Type B pancreatic cell (in vitro differentiated cells): ENCODE measurements at regions not wholly inside any gene's neighbourhood (a gene's known extent, or its start where the extent isn't known, plus 50 kb on each side); places are given as distances from the start of the nearest gene placed in this dataset.
A peak's percentile ranks its signal among the peaks of the same experiment; 100 is the strongest.

ENCODE experiments used
- DNase-seq: peaks from one replicate; pipeline ENCODE4 v3.0.0; 2021; ENCODE audit warnings: mixed read lengths; ENCODE audit not compliant: unreplicated experiment; ENCODE audit errors: extremely low spot score
- H3K27ac Mint-ChIP-seq: 2 replicates; pipeline ENCODE4 v1.8.0; 2021; ENCODE audit warnings: mild to moderate bottlenecking, mixed read lengths
- H3K27me3 Mint-ChIP-seq: 2 replicates; pipeline ENCODE4 v1.8.0; 2021; ENCODE audit warnings: mixed read lengths
- H3K36me3 Mint-ChIP-seq: 2 replicates; pipeline ENCODE4 v1.8.0; 2021; ENCODE audit warnings: mixed read lengths
- H3K4me1 Mint-ChIP-seq: one replicate; pipeline ENCODE4 v1.8.0; 2021; ENCODE audit warnings: mixed read lengths; ENCODE audit not compliant: unreplicated experiment
- H3K4me3 Mint-ChIP-seq: 2 replicates; pipeline ENCODE4 v1.8.0; 2021; ENCODE audit warnings: mild to moderate bottlenecking, mixed read lengths
- H3K9me3 Mint-ChIP-seq: 2 replicates; pipeline ENCODE4 v1.8.0; 2021; ENCODE audit warnings: mixed read lengths
- TF ChIP-seq, protein P1 (sequence below): fragments of 200-600 bp; sonication (generic); conservative IDR thresholded peaks from 2 replicates; pipeline ENCODE4 v1.5.0; 2021; ENCODE audit warnings: antibody characterized with exemption, mild to moderate bottlenecking

DNA sequence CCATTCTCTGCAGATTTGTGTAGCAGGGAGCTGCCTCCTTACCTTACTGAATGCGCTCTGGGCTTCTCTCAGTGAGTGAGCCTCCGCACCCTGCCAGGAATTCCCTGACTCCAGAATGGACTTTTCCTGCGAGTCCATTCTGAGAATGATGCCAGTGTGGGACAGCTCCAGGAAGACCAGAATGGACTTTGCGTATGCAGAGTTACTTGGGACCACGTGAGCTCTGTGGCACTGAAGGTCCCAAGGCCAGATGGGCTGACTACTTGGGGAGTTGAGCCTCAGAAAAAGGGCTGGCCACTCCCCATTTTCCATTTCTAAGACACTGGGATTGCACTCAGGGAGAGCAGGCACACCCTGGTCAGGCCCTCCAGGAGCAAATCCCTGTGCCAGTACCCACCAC, 324.7 kb upstream of the ZMIZ1 start:
- TF ChIP-seq, protein P1, sequence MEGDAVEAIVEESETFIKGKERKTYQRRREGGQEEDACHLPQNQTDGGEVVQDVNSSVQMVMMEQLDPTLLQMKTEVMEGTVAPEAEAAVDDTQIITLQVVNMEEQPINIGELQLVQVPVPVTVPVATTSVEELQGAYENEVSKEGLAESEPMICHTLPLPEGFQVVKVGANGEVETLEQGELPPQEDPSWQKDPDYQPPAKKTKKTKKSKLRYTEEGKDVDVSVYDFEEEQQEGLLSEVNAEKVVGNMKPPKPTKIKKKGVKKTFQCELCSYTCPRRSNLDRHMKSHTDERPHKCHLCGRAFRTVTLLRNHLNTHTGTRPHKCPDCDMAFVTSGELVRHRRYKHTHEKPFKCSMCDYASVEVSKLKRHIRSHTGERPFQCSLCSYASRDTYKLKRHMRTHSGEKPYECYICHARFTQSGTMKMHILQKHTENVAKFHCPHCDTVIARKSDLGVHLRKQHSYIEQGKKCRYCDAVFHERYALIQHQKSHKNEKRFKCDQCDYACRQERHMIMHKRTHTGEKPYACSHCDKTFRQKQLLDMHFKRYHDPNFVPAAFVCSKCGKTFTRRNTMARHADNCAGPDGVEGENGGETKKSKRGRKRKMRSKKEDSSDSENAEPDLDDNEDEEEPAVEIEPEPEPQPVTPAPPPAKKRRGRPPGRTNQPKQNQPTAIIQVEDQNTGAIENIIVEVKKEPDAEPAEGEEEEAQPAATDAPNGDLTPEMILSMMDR = no peak
- H3K36me3 Mint-ChIP-seq = no peaks in the 10 kb centered on the region
- no peaks in the 10 kb centered on the region for H3K27me3 Mint-ChIP-seq
- no peaks in the 10 kb centered on the region for H3K9me3 Mint-ChIP-seq
- peaks cover 57% of the 10 kb centered on the region for H3K4me1 Mint-ChIP-seq
- no peak overlapping the region for H3K4me3 Mint-ChIP-seq
- DNase-seq = no peak
- H3K27ac Mint-ChIP-seq = peak overlapping the region; percentile 8

DNA sequence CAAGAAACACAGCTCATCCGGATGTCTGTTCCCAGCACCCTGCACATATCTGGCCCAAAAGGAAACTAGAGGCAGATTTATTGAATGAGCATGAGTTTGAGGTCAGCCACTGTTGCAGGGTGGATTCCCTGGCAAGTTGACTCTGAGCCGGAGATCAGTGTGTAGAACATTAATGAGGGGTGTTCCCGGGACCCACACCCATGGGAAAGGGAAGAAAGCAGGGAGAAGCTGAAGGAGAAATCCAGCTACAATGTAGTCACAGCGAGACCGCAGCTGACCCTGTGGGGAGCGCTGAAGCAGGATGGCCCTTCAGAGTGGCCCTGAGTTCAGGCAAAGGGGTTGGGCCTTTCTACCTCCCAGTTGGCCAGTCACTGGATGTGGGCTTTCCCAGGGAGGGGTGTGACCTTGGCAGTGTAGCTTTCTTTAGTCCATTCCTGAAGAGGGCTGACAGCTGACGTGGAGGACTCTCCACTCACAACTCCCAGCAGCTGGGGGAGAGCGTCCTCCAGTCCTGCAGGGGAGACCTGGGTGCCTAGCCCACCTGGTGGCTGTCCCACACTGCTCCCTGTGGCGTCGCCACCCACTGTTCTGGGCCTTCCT, 324.2 kb upstream of the ZMIZ1 start:
- peaks cover 57% of the 10 kb centered on the region for H3K4me1 Mint-ChIP-seq
- TF ChIP-seq, protein P1 = no peak

DNA sequence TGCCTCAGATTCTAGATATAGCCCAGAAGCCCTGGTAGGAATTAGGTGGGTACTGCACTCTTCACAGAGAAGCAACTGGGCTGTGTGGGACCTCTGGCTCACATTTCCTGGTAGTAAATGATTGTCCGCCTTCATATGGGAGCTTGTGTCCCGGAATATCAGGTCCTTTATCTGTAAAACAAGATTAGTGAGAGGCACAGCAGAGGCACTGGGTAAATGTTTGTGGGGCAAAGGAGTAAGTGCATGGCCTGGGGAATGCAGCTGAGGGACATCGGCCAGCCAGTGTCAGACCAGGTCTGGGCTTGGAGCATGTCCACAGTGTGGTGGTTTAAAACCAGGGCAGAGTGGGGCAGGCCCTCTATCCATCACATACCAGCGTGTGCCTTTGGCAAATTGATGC, 323.3 kb upstream of the ZMIZ1 start:
- peak overlapping the region; percentile 79 for H3K27ac Mint-ChIP-seq
- DNase-seq = no peak
- H3K27me3 Mint-ChIP-seq = no peaks in the 10 kb centered on the region
- TF ChIP-seq, protein P1 = no peak
- no peaks in the 10 kb centered on the region for H3K36me3 Mint-ChIP-seq
- H3K4me3 Mint-ChIP-seq = no peak overlapping the region
- H3K9me3 Mint-ChIP-seq = peaks cover 4% of the 10 kb centered on the region
- H3K4me1 Mint-ChIP-seq = peaks cover 53% of the 10 kb centered on the region

More for the DNA sequence above, 324.2 kb upstream of the ZMIZ1 start:
- Mint-ChIP-seq H3K27ac (peak overlapping the region; percentile 8), H3K9me3 (no peaks in the 10 kb centered on the region), H3K36me3 (no peaks in the 10 kb centered on the region), H3K4me3 (no peak overlapping the region), H3K27me3 (no peaks in the 10 kb centered on the region)
- DNase-seq = no peak

- TF ChIP-seq, protein P1 = no peak
- peaks cover 56% of the 10 kb centered on the region for H3K4me1 Mint-ChIP-seq
- DNase-seq = no peak
- H3K4me3 Mint-ChIP-seq = no peak overlapping the region
- H3K27me3 Mint-ChIP-seq = no peaks in the 10 kb centered on the region
- H3K9me3 Mint-ChIP-seq = peaks cover 4% of the 10 kb centered on the region
- H3K27ac Mint-ChIP-seq = no peak overlapping the region
- H3K36me3 Mint-ChIP-seq = no peaks in the 10 kb centered on the region
Measured at GRCh38 chr10:78746155-78746763, 322.5 kb upstream of the ZMIZ1 start.

DNA sequence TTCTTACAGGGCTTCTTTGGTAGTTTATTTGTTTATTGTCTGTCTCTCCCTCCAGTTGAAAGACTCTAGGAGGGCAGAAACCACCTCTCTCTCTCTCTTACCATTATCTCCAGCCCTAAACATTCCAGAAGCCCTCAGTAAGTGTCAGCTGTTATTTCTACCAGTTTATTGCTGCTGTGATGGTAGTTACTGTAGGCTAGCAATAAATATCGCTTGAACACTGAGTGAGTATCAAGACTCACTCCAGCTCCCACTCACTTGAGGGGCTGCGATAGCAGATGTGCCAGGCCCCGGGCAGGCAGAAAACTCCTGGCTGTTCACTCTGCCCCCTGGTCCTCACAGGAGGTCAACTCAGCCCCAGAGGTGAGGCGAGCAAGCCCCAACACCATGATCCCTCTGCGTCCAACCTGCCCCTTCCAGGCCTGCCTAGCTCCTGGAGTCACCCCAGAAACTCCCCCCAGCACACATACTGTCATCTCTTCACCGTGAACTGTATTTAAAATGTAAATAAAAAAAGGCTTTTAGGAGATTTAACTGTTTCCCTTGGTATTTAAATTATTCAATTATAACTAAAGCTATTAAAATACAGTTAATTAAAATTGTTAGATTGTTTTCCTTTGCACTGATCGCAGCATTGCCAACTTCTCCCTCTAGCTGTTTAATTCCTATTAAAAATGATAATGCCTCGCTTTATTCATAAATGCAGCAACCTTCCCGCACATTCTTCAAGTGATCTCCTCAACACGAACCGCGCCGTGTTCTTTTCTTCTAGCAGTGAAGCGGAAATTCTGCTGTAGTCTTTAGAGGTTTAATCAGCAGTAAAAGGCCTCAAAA, 321.1 kb upstream of the ZMIZ1 start:
- no peaks in the 10 kb centered on the region for H3K36me3 Mint-ChIP-seq
- peak overlapping the region; percentile 4 for H3K27ac Mint-ChIP-seq
- peaks cover 4% of the 10 kb centered on the region for H3K9me3 Mint-ChIP-seq
- peaks cover 61% of the 10 kb centered on the region for H3K4me1 Mint-ChIP-seq
- H3K4me3 Mint-ChIP-seq = no peak overlapping the region
- DNase-seq = no peak
- no peaks in the 10 kb centered on the region for H3K27me3 Mint-ChIP-seq
- TF ChIP-seq, protein P1 = no peak
